GM19238 (cell line): ENCODE measurements at regions not wholly inside any gene's neighbourhood (a gene's known extent, or its start where the extent isn't known, plus 50 kb on each side); places are given as distances from the start of the nearest gene placed in this dataset.
A peak's percentile ranks its signal among the peaks of the same experiment; 100 is the strongest.

ENCODE experiments used
- DNase-seq: peaks from one replicate; pipeline ENCODE4 v3.0.0; 2011; ENCODE audit warnings: low spot score; ENCODE audit not compliant: insufficient read length

DNA sequence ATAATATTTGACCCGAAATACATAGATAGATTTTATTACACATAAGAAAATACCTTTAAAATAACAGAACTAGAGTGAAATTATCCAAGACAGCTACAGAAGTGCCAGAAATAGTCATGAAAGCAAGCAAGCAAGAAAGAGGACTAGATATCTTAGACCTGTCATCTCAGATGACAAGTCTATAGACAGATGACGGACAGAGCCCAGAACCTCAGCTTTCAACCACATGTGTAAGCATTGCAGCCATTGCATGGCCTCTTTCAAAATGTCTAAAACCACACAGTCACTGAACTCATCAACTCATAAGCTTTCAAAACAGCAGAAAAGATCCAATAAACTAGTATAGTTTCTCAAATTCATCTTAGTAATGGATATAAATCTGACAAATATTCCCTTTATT, 59.8 kb upstream of the FHIT start:
- no peak for DNase-seq

DNA sequence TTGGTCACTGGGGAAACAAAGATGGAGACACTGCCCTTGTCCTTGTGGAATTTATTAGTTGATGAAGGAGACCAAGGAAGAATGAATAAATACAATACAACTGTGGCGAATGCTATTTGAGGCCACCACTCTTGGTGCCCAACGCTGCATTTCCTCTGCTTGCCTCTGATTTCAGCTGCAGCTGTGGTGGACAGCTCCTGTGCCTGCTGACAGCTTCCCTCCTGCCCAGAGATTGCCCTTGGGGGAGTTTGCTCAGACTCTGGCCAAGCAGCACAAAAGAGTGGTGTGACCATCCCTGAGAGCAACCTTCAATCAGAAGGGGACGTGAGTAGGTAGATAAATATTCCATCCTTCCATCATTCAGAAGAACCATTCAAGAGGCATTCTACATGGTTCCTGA, 64.6 kb upstream of the FHIT start:
- no peak for DNase-seq

DNA sequence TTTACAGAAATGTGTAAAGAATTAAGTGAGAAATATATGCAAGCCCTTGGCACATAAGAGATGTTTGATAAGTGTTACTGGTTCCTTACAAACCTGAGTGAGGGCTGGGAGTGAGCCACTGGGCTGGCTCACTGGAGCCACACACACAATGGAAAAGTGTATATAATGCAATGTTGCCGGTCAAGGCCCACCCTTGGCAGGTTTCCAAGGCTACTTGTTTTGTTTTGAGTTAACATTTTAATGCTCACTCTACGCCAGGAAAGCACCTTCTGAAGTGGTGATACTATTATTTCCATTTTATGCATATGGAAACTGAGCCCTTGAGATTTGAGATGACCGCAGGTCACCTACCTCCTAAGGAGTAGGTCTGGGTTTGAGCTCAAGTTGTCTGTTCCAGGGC, 71.8 kb upstream of the FHIT start:
- DNase-seq = no peak

DNA sequence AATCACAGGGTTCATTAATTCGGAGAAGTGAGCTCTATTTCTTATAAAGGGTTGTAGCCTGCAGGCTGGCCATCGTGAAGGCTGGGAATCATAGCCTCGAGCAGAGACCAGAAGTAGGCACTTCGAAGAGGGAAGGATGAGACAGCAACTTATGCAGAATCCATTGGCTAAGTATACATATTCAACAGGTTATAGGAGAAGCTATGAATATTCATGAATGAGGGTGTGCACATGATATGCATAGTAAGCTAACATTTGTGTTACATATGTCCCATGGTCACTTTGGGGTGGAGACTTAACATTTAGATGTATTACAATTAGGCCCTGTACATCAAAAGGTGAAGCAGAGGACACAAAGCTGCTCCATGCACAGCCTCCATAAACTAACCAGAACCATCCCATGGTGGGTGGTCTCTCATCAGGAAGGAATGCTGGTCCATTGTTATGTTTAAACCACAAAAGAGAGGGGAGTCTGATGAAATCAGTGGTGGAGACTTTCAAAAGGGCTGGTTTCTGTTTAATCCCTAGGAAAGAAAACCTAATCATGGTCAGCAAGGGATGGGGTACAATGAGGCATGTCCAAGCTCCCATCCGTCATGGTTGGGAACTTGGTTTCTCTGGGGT, 80.8 kb upstream of the FHIT start:
- DNase-seq = no peak

DNA sequence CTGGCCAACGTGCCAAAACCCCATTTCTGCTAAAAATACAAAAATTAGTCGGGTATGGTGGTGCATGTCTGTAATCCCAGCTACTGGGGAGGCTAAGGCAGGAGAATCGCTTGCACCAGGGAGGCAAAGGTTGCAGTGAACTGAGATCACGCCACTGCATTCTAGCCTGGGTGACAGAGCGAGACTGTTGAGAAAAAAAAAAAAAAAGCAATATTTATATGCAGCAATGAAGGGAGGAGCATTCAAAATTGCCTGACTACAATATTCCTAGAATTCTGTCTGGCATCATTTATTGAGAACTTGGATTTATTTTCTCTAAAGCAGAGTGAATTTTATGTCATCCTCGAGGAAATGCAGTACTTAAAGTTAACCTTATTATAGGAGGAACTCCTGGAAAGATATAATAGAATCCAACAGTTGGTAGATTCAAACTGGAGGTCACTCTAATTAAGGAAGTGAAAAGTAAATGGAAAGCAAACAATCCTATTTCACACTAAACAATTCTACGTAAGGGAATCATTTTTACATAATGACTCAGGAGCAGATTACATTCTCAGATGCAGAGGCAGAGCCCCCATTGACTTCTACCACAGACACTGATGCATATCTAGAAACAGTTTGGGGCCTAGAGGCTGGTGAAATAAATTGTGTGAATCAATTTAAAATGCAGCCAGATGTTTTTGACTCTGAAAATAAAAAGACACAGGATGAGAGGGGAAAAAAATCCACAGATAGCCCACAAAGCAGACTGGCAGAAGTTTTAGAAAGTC, 82.1 kb upstream of the FHIT start:
- DNase-seq = no peak

DNA sequence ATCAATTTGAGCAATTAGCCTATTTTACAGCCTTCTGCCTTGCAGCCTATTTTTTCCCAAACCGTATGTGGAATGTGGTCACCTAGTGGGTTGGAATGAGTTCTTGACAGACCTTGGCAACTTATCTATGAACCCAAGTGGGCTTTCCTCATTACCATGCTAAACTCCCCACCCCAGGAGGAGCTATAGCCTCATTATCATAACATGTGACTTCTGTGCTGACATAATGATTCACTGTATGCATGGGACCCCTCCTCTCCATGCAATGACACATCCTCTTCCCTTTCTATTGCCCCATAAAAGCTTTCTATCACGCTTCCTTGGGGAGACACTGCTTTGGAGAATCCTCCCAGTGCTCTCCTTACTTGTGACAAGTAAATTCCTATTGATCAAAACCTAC, 83.5 kb upstream of the FHIT start:
- no peak for DNase-seq

DNA sequence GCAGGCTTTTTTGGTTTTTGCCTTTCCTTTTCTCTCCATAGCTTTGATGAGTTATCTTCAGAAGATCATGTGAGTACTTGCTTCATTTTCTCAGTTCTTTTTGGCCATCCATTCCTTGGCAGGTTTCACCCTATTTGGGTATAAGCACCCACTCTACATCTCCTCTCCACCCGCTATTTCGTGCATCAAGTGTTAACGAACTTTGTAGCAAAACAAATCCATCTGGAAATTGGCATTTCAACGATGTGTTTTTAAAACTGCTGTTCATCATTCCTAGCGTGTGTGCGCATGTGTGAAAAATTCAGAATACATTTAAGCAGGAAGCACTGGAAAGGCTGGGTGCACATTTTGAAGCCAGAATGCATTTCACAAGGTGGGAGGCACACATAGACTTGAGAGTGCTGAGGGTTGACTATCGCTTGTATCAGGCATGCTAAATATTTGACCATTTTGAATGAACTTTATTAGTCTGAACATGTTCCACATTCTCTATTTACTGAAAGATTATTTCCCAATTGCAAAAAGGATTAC, 89.7 kb upstream of the FHIT start:
- no peak for DNase-seq

DNA sequence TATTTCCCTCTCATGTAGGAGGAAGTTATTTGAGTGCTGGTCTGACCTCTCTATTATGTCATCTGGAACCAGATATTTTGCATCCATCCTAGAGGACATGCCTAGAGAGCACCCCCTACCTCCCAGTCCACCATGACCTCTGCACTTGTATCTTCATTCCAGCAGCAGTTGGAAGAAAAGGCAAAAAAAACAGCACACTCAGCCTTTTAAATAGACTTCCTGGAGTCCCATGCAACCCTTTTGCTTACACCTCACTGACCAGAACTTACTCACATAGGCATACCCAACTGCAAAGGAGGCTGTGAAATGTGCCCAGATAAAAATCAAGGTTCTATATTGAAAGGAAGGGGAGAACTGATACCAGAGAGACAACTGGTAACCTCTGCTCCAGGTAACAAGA, 92.3 kb upstream of the FHIT start:
- no peak for DNase-seq

DNA sequence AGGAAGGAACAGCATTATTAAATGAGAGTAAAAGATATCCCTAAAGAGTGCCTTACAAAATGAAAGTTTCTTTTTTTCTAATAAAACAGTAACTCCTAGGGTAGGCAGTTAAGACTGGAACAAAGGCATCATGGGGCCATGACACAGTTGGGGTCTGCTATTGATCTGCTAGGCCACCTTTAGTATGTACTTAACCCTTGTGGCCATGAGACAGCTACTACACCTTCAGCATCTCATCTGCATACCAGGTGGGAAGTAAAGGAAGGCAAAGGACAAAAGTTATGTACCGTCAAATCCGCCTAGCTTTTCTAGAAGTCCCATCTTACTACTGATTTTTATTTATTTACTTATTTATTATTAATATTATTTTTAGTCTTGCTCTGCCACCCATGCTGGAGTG, 93.8 kb upstream of the FHIT start:
- DNase-seq = no peak

DNA sequence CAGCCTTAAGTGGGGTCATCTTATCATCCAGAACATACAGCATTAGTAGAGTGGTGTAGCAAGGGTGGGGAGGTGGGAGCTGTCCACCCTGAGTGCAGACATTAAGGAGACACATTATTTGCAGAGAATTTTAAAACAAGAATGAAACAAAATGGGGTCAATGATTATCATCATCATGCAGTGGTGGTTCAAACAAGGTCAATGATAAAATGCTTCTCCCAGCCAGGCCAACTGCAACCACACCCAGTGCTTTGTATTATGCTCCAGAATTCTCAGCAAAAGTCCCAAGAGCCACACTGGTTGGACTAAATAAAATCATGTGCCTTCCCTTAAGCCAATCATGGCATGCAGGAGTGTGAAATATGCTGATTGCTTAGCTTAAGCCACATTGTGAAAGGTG, 96.7 kb upstream of the FHIT start:
- DNase-seq = no peak

DNA sequence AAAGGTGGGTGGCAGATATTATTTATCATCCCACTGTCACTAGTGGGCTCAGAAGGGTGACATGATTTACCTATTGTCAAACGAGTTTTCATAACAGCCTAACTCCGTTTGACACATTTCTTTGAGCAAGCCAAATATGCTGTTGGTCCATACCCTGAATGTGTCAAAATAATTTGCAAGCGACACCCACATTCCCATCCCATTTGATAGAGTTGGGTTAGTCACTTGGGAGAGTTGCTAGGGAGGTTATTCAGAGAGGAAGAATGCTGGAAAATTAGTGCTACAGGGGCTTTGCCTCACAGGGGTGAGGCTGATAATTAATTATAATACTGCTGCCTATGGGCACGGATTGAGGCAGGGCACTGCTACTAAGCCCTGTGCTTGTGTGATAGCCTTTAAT, 98.5 kb upstream of the FHIT start:
- no peak for DNase-seq

DNA sequence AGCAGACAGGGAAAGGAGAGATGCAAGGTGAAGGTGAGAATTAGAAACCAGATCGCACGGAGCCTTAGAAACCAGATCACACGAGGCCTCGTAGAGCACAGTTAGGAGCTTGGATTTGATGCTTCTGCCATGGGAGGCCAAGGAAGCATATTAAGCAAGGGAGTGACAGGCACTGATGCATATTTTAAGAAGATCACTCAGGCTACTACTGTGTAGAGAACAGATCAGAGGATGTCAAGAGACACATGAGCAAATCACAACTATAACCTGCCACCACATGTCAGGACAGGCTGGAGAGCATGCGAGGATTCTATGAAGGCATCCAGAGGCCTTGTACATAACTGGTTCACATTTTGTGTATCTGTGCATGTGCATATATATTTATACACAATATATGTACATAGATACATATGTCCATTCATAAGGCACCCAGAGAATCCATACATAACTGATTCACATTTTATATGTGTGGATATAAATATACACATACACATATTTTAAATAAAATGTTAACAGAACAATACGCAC, 99.6 kb upstream of the FHIT start:
- no peak for DNase-seq

DNA sequence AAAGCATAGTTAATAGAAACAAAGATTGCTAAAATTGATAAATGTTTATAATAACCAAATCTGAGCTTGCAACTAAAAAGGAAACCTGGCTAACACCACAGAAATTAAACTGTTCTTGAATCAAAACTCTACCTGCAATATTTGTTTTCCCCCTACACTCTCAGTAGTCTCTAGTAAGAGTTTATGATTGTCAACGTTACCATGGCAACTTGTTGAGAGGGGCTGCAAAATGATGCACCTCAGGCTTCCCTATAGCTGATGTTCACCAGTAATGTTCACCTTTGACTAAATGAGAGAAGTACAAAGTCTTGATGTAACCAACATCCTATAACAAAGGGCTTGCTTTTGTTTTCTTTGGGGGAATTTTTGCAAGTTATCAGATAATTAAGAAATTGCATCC, 101.1 kb upstream of the FHIT start:
- no peak for DNase-seq

DNA sequence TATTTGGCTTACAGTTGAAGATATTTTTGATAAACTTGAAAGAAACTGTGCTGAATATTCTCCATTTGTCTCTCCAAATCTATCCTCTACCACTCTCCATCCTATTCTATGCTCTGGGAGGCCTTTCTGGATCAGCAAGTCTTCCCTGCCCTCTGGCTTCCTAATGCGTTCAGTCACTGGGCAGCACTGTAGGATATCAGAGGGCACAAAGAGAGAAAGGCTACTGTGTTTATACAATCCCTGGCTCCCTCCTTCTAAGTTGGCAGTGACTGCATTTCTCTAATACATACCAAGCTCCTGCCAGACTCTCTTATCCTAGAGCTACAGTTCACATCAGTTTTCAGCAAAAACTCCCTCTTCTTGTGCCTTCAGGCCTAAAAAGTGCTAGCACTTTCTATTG, 102.1 kb upstream of the FHIT start:
- no peak for DNase-seq

DNA sequence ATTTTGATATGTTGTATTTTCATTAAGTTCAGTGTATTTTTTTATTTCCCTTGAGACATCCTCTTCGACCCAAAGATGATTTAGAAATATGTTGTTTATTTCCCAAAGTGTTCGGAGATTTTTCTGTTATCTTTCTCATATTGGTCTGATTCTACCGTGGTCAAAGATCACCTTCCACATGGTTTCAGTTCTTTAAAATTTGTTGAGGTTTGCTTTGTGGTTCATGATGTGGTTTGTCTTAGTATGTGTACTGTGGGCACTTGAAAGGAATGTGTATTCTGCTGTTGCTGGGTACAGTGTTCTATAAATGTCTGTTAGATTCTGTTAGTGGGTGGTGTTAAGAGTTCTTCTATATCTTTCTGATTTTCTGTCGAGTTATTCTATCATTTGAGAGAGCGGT, 103.4 kb upstream of the FHIT start:
- DNase-seq = no peak

DNA sequence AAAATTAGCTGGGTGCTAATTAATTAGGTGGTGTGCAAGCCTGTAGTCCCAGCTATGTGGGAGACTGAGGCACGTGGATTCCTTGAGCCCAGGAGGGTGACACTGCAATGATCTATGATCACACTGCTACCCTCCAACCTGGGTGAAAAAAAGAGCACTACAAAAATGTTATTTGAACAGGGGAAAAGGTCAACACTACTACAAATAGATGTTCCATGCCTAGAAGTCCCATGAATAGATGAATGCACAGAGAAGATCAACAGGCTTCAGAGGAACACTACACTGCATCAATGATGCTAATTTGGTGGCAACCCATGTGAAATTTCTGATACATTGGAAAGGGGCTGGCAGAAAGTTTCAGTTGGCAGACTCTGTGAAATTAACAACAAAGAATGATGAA, 105.4 kb upstream of the FHIT start:
- DNase-seq = no peak

DNA sequence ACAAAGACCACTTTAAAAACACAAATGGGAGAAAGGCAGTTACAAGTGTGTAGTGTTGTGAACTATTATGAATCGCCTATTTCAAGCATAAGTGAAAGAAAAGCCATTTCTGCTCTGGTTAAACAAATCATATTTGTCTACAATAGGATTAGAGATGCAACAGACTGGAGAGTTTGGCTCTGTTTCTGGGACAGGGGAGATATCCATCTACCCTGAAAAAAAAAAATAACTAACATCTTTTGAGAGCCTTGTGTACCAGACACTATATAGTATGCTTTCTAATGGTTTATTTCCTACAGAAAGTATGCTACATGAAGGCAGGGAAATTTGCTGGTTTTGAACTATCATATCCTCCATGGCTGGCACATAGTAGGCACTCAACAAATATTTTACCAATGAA, 106.7 kb upstream of the FHIT start:
- no peak for DNase-seq

DNA sequence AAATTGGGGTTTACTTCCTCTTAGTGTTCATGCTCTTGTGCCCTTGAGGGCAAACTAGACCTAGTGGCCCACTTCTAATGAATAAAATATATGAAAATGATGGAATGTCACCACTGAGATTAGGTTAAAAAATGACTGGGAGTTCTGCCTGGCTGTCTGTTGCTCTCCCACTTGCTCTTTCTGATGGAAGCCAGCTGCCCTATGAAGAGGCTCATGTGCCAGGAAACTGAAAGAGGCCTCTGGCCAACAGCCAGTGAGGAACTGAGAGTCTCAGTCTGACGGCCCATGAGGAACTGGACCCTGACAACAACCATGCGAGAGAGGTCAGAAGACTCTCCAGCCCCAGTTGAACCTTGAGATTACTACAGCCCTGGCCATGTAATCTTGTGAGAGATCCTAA, 107.1 kb upstream of the FHIT start:
- peak; percentile 30 for DNase-seq

DNA sequence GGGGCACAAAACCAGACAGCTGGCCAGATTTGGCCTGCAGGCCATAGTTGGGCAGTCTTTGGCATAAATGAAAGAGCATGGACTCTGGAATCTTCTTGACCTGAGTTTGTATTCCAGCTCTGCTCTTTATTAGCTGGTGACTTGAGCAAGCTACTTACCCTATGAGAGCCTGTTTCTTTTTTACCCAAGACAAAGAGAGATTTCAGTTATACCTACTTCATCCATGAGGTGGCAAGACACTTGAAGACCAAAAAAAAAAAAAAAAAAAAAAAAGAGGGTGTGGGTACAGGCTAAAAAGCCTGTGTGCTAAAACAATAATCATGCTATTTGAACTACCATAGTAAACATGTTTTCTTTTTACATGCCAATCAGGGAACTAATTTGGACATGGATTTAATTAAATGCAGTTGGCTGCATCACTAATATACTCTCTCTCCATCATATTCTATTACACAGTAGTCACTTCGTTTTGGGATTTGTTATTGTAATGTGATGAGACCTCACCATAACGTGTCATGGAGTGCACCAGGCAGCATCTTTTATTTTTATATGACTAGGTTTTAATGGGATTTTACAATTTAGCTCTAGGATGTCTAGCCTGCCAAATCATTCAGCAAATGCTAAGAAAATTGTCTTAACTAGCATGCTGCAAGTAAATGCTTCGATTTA, 109.2 kb upstream of the FHIT start:
- no peak for DNase-seq

DNA sequence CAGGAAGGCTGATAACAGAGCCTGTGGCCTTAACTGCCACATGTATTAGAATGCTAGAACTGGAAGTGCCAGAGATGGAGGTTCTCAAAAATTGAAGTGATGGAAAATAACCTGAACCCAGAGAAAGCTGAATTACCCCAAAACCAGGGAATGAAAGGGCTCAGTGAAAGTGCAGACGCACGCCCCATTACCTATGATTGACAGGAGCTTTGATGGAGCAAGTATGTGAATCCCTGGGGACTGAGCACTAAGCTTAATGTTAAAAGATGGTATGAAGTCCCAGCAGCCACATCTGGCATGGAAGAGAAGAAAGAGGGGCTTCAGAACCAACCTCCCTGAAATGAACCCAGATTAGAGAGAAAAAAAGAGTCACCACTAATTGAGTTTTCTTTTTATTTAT, 118.4 kb upstream of the FHIT start:
- no peak for DNase-seq

DNA sequence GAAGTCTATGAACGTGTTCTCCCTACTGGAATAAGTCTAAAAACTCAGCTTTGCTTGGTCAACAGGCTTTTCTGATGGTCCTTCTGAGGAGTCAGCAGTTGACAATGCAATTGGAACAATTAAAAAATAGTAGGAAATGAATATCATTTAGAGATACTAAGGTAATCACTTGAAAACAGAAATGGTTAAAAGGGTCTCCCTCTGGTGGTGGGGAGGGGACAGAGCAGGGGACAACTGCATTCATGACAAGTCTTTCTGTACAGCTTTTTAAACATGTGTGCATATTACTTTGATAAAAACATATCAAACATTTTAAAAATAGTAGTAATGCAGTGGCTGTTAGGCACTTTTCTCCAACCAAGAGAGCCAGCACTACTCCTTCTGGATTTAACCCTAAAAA, 119.9 kb upstream of the FHIT start:
- peak; percentile 14 for DNase-seq

DNA sequence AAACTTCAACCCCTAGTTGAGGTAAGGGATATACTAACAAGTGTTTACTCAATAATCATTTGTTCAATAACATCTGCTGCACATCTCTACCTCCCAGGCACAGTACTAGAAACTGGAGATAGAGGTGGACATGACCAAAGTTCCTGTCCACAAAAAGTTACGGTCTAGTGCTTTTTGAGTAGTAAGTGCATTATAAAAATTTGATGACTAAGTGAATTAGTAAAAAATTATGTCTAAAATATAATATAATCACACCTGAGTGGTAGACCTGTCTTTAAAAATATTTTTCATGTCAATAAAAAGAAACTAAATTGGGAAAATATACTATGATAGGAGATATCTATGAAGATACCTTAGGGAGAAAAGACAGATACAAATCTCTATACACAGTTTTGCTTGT, 121.5 kb upstream of the FHIT start:
- DNase-seq = no peak
